GM18505 (cell line): ENCODE measurements at regions not wholly inside any gene's neighbourhood (a gene's known extent, or its start where the extent isn't known, plus 50 kb on each side); places are given as distances from the start of the nearest gene placed in this dataset.
"Not testable (repeated sequence)": the region's sequence is repeated elsewhere in the genome, so short reads cannot be mapped to it uniquely, and the experiment has no call there.

Source experiments
- ATAC-seq: cut with Tn5 transposase; IDR thresholded peaks from one replicate; pipeline ENCODE4 v1.9.1; 2021; ENCODE audit not compliant: unreplicated experiment
- POLR2A ChIP-seq: IDR thresholded peaks from 4 replicates; pipeline ENCODE4 v1.6.1; 2011; ENCODE audit warnings: borderline replicate concordance; ENCODE audit not compliant: insufficient read depth, insufficient read length; ENCODE audit errors: extremely low read depth

GRCh38 chr2:113351375-113352355, 72.9 kb upstream of the PAX8 start:
- no peak for TF ChIP-seq POLR2A
- no peak for ATAC-seq

DNA sequence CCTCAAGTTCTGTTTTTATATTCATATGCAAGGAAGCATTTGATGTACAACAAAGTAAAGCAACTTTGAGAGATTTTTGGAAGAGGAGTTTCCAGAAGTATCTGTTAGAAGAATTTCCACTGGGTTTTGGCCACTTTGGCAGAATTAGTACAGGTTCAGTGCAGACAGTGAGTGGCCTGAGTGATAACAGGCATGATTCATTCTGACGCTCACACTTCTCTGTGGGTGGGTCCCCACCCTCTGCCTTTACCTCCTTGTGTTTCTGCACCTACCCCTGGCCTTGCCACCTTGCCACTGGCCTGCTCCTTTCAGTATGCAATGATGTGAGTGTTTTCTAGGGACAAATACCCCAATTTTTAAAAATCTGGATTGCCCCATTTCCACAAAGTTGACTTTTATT, 65.1 kb upstream of the PAX8 start:
- ATAC-seq, result not testable (repeated sequence)

GRCh38 chr2:113342650-113343049, 63.9 kb upstream of the PAX8 start:
- no peak for ATAC-seq
- no peak for TF ChIP-seq POLR2A

DNA sequence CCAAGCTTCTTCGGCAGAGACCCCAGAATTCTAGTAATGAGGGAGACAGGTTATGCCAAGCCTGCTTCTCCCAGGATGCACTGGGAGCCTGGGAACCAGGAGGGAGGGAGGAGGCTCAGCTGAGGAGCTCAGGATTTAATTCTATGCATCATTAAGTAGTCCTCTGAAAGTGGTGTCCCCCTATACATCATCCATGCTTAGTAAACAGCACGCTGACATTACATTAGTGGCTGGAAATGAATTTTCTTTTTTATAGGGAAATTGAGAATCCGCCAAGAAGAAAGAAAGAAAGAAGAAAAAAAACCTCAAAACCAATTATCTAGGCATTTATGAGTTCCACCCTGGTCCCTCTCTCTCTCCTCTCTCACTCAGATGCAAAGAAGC, 63.1 kb upstream of the PAX8 start:
- ATAC-seq, result not testable (repeated sequence)

DNA sequence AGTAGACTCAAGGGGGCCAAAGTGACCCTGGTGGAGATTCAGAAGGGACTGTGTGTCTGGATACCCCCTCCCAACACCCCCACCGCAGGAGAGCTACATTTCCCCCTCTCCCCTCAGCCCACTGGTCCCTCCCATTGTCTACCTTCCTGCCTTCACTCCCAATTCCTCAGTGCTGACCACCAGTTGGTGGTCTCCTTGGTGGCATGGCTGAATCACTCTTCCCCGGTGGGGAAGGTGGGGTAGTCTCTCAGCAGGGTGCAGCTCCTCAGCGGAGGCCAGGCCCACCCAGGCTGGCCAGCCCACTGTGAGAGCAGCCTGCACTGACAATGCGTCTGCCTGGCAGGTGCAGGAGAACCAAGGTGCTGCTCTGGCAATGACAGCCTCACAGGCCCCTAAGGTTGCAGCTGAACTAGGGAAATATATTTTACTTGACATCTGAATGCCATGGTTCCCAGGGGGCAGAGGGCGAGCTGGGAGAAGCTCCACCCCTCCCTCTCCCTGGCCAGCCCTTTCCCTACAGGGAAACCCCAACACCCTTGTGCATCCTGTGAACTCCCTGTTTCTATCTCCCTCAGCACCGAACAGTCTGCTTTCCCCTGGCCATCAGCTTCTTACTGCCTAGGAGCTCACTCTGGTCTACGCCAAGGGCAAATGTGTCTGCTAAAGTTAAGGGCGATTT, 62.6 kb upstream of the PAX8 start:
- ATAC-seq, result no peak
- TF ChIP-seq POLR2A, result no peak

DNA sequence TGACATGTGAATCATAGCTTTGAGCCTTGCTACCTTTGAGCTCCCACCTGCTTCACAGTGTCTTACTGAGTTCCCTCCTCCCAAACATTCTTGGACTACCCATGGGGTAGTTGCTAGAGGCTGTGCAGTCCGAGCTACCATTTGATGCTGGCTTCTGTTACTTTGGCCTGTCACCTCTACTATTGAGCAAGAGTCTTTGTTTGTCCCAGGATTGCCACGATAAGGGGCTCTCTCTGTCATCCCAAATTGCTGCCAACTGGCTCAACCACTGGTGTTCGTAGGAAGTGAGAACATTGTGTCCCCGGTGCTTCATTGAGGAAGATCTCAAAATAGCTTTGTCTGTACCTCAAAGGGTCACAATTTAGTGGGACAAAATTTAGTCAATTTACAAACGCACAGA, 59.1 kb upstream of the PAX8 start:
- TF ChIP-seq POLR2A, result no peak
- no peak for ATAC-seq

- ATAC-seq, result not testable (repeated sequence)
These were observed 57.3 kb upstream of the PAX8 start for GRCh38 chr2:113336040-113336439.

- TF ChIP-seq POLR2A, result no peak
- no peak for ATAC-seq
These were observed 55.4 kb upstream of the PAX8 start for GRCh38 chr2:113334147-113334546.

DNA sequence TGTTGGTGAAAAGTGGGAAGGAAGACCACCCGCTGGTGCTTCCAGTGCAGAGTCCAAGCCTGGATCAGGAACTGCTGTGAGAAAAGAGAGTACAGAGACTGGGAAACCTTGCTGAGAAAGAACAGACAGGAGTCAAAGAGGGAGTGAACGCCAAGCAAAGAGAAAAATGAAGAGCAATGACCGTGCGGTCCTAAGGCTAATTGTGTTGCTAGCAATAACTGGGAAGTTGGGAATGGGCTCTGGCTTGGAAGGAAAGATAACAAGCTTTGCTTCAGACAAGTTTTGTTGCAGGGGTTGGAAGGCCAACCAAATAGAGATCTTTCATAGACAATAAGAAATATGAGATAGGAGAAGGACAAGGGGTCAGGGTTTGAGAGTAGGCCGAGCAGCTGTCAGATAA, 55.0 kb upstream of the PAX8 start:
- ATAC-seq, result not testable (repeated sequence)

GRCh38 chr2:113330060-113330767, 51.5 kb upstream of the PAX8 start:
- ATAC-seq, result not testable (repeated sequence)

DNA sequence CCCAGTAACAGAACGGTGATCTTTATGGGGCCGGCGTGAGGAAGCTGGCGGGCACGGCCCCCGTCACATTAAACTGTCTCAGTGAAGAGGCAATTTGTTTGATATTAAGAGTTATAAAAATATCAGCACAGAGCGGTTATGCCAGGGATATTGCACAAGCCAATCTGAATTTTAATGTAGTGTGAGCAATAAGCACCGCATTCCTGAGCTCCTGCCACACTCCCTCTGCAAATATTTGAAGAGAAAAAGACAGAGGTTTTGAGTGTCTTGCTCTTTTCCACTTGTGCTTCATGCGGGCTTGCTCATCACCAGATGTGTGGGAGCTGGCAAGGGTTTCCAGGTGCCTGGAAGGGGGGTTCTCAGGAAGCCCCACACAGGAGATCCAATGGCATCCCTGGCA, 50.3 kb upstream of the PAX8 start:
- not testable (repeated sequence) for ATAC-seq

DNA sequence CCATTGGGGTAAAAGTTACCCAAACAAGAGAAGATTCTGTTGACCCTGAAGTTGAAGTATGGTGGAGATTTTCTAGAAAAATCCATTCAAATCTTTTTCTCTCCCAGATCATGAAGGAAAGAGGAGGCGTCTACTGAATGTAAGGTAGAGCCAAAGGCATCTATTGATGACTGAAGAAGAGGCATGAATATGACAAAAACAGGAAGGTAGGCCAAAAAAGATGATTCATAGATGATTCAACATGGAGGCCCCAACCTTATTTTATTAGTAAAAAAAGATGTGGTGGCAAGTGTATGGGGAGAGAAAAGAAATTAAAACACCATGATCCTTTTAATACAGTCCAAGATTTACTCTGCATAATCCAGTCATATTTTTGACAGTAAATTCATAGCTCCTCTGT, 49.9 kb upstream of the PAX8 start:
- ATAC-seq, result not testable (repeated sequence)
